Activated CD8-positive, alpha-beta memory T cell treated with anti-CD3 and anti-CD28 coated beads for 36 hours (primary cell): ENCODE measurements at regions not wholly inside any gene's neighbourhood (a gene's known extent, or its start where the extent isn't known, plus 50 kb on each side); places are given as distances from the start of the nearest gene placed in this dataset.

Experiments
- CTCF ChIA-PET: fragments of 350-600 bp; sonication (Branson Sonifier 250); formaldehyde crosslinking; loops from one replicate; lab custom pipeline; 2021; ENCODE audit warnings: antibody characterized with exemption; lab: Charles Lee
- POLR2A ChIA-PET: fragments of 350-600 bp; sonication (Branson Sonifier 250); formaldehyde crosslinking; loops from one replicate; lab custom pipeline; 2021; ENCODE audit warnings: antibody characterized with exemption; lab: Charles Lee

DNA sequence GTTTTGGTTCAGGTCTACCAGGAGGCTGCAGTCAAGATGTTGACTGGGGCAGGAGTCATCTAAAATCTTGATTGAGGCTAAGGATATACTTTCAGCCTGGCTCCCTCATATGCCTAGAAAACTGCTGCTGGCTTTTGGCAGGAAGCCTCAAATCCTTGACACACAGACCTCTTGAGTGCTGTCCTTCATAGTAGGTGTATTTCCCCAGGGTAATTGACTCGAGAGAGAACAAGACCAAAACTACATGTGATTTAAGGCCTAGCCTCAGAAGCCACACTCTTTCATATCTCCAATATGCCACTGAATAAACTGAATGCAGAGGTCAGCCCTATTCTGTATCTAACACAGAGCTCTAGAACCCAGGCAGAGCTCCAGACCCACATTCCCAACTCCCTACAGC is 402.3 kb upstream of the ADAMTS16 start:
- CTCF ChIA-PET, result no interaction called here

DNA sequence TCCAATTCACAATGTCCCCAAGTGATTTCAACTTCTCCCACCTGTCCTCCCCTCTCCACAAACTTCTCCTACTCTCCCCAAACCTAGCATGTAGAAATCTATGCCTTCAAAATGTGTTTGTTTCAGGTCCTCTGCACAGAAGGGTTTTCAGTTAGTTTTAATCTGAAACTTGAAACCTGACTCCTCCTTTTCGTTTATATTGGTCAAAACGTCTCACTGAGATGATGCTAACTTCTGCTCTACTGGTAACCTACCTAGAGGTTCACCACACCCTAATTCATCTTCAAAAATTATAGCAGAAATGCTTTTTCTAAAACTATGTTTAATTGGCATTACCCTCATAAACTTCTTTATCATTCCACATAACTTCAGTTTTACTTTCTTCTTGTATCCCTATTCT is 401.8 kb upstream of the ADAMTS16 start:
- ChIA-PET CTCF (no interaction called here), POLR2A (no interaction called here)

More for the DNA sequence above, 402.3 kb upstream of the ADAMTS16 start:
- POLR2A ChIA-PET, result no interaction called here

DNA sequence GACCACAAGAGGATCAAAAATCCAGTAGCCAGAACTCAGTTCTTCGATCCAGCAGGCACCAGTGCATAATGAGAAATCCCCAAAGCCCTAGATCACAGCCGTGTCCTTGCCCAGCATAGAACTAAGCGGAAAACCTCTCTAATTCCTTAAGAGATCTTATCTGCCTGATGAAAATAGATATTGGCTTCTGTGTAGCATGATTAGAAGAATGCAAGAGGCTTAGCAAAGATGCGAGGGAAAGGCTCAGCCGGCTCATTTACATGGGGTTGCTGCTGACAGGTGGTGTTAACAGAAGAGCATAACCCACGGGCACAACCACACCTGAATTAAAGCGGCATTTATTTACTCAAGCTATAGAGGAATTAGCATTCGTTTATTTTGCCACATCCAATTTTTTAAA is 400.0 kb upstream of the ADAMTS16 start:
- CTCF ChIA-PET, result no interaction called here
- POLR2A ChIA-PET, result no interaction called here

DNA sequence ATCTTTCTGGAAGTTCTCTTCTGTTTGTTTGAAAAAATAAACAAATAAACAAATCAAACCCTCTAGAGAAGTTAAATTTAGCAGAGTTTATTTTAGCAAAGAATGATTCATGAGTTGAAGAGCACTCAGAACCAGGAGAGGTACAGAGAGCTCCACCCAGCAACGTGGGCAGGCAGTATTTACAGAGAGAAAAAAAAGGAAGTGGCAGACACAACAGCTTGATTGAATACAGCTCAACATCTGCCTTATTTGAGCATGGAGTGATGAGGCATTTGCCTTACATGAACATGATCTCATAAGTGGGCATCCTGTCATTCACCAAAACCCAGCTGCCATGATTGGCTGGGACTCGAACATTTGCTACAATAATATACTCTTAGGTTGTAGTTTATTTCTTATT is 381.6 kb upstream of the ADAMTS16 start:
- ChIA-PET CTCF (no interaction called here), POLR2A (no interaction called here)

DNA sequence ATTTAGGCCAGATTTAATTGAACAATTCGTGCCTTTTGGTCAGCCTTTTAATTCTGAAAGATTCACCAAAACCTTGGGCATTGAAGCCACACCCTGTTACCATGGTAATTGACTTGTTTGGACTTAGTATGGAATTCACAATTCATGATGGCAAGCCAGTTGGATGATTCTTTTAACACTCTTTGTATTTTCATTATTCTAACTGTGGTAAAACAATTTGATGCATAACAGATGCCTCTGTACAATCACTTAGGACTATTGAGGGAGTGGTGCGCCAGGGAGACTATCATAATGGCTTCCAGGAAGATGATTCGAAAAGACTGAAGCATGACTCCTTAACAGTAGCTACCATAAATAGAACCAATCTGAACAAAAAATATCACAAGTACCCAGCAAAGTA is 381.1 kb upstream of the ADAMTS16 start:
- POLR2A ChIA-PET, result no interaction called here
- CTCF ChIA-PET, result no interaction called here

DNA sequence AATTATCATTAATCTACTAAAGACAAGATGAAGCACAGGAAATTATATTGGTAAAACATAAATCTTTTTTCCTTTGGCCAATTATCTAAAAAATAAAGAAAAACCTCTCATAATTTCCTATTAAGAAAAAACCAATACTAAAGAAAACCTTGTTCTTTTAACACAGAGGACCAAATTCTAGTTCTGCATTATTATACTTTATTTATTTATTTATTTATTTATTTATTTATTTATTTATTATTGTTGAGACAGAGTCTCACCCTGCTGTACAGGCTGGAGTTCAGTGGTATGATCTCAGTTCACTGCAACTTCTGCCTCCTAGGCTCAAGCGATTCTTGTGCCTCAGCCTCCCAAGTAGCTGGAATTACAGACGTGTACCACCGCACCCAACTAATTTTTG is 377.8 kb upstream of the ADAMTS16 start:
- ChIA-PET POLR2A (no interaction called here), CTCF (no interaction called here)

- ChIA-PET POLR2A (no interaction called here), CTCF (no interaction called here)
Measured at GRCh38 chr5:4765411-4765810, 374.7 kb upstream of the ADAMTS16 start.

- ChIA-PET CTCF (no interaction called here), POLR2A (no interaction called here)
Measured at GRCh38 chr5:4766101-4766500, 374.0 kb upstream of the ADAMTS16 start.

GRCh38 chr5:4772591-4772990 is 367.5 kb upstream of the ADAMTS16 start:
- CTCF ChIA-PET, result no interaction called here
- POLR2A ChIA-PET, result no interaction called here

DNA sequence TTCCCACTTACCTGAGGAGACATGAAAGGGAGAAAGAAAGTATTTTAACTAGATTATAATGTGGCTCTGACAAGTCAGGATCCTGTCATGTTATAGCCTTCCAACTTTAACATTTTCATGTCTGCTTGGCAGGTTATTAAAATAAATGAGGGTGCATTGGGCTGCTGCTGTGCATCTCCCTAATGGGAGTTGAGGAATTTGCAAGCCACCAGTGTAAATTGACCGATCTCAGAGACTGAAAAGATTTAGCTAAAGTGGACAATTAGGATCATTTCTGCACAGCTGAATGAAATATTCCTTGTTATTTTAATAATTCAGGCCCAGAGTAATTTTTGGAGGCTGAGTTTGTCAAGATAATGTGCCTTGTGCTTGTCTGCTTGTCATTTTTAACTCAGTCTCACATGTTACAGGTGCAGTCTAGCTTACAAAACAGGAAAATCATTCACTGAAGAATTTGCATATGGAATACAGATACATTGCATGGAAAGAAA is 366.3 kb upstream of the ADAMTS16 start:
- ChIA-PET POLR2A (no interaction called here), CTCF (no interaction called here)

DNA sequence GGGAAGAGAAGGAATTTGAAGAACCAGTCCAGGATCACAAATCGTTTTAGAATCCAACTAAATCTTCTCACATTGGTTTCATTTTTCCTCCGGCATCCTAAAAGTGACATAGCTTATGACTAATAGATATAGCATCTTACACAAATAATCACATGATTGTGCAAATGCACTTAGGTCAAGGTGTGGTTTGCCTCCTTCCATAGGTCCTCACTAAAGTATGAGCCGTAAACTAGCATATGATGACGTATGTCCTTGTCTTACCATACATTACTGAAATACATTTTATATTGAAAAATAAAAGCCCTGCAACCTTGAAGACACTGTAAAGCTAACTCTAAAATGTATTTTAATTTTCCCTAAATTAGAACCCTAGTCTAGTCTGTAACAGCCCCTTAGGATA is 362.7 kb upstream of the ADAMTS16 start:
- POLR2A ChIA-PET, result no interaction called here

GRCh38 chr5:4780633-4781032 is 359.5 kb upstream of the ADAMTS16 start:
- ChIA-PET CTCF (no interaction called here), POLR2A (no interaction called here)

More for the DNA sequence above, 362.7 kb upstream of the ADAMTS16 start:
- CTCF ChIA-PET, result no interaction called here

GRCh38 chr5:4781299-4781698 is 358.8 kb upstream of the ADAMTS16 start:
- ChIA-PET POLR2A (no interaction called here), CTCF (no interaction called here)

- ChIA-PET CTCF (no interaction called here), POLR2A (no interaction called here)
Measured at GRCh38 chr5:4785971-4786370, 354.2 kb upstream of the ADAMTS16 start.

GRCh38 chr5:4797445-4797844 is 342.7 kb upstream of the ADAMTS16 start:
- CTCF ChIA-PET, result no interaction called here
- POLR2A ChIA-PET, result no interaction called here

DNA sequence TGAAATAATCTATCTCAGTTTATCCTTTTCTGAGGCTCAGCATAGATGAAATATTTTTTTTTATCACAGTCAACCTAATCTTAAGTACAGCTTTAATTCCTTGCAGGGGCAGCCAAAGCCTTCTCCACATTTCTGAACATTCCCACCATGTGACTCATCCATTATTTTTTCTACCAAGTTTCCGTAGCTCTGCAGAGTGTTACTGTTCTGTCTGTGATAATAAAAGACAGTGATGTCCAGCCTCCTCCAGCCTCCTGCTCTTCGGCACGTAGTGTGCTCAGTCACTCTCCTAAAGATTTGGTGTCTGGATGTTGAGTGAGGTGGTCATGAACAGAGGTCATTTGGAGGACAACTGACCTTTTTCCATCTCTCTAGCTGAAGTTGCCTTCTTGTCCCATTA is 338.1 kb upstream of the ADAMTS16 start:
- ChIA-PET CTCF (no interaction called here), POLR2A (no interaction called here)

- ChIA-PET POLR2A (no interaction called here), CTCF (no interaction called here)
Measured at GRCh38 chr5:4804691-4805360, 335.3 kb upstream of the ADAMTS16 start.

- ChIA-PET CTCF (no interaction called here), POLR2A (no interaction called here)
Measured at GRCh38 chr5:4815002-4815401, 325.1 kb upstream of the ADAMTS16 start.

DNA sequence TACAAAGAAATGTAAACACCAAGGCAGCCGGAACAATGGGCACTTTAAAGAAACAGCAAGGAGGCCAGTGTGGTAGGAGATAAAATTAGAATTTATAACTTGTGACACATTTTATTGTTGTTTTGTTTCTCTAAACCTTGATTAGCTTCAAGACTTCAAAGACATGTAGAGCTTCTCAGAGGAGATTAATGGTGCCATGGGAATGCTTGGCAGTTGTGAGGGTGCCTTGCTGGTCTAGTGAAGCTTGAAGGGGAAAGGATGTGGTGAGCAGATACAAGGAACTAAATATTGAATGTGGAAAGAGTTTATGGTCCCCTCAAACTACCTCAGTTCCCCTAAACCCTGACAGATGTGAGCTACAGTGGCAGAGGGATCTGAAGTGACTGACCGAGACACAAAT is 322.4 kb upstream of the ADAMTS16 start:
- POLR2A ChIA-PET, result no interaction called here
- CTCF ChIA-PET, result no interaction called here

GRCh38 chr5:4831325-4831724 is 308.8 kb upstream of the ADAMTS16 start:
- CTCF ChIA-PET, result no interaction called here
- POLR2A ChIA-PET, result no interaction called here

GRCh38 chr5:4832471-4832870 is 307.7 kb upstream of the ADAMTS16 start:
- POLR2A ChIA-PET, result no interaction called here
- CTCF ChIA-PET, result no interaction called here
